Bronchial epithelial cell (primary cell): ENCODE measurements at regions not wholly inside any gene's neighbourhood (a gene's known extent, or its start where the extent isn't known, plus 50 kb on each side); places are given as distances from the start of the nearest gene placed in this dataset.
A peak's percentile ranks its signal among the peaks of the same experiment; 100 is the strongest.
"Not testable (repeated sequence)": the region's sequence is repeated elsewhere in the genome, so short reads cannot be mapped to it uniquely, and the experiment has no call there.

Experiments
- DNase-seq: peaks from one replicate; pipeline ENCODE4 v3.0.0-alpha.2; 2010; ENCODE audit warnings: low read depth
- FAIRE-seq: peaks from 2 replicates; lab custom pipeline; 2011; peaks lifted over from hg19 to GRCh38; lab: Jason Lieb, UNC
- H3K27me3 ChIP-seq: 2 replicates; pipeline ENCODE4 v1.5.1; 2011; ENCODE audit warnings: low read length; ENCODE audit not compliant: control insufficient read depth, insufficient read depth
- H3K36me3 ChIP-seq: 2 replicates; pipeline ENCODE4 v1.5.1; 2011; ENCODE audit warnings: low read length; ENCODE audit not compliant: control insufficient read depth, insufficient read depth
- H3K4me3 ChIP-seq: 2 replicates; pipeline ENCODE4 v1.5.1; 2011; ENCODE audit warnings: mild to moderate bottlenecking, low read depth, low read length, control low read depth
- TF ChIP-seq, protein P1 (sequence below): IDR thresholded peaks from 2 replicates; pipeline ENCODE4 v1.5.1; 2011; ENCODE audit warnings: mild to moderate bottlenecking, moderate library complexity, low read length, control low read depth, inconsistent platforms; ENCODE audit not compliant: insufficient read depth, severe bottlenecking

GRCh38 chr6:118718297-118718696 lies 66.9 kb upstream of the CEP85L start:
- FAIRE-seq, result no peak

GRCh38 chr6:118717106-118717505 lies 65.7 kb upstream of the CEP85L start:
- Histone ChIP-seq H3K4me3 (no peak overlapping the region), H3K36me3 (no peaks in the 10 kb centered on the region), H3K27me3 (no peaks in the 10 kb centered on the region)
- TF ChIP-seq, protein P1, sequence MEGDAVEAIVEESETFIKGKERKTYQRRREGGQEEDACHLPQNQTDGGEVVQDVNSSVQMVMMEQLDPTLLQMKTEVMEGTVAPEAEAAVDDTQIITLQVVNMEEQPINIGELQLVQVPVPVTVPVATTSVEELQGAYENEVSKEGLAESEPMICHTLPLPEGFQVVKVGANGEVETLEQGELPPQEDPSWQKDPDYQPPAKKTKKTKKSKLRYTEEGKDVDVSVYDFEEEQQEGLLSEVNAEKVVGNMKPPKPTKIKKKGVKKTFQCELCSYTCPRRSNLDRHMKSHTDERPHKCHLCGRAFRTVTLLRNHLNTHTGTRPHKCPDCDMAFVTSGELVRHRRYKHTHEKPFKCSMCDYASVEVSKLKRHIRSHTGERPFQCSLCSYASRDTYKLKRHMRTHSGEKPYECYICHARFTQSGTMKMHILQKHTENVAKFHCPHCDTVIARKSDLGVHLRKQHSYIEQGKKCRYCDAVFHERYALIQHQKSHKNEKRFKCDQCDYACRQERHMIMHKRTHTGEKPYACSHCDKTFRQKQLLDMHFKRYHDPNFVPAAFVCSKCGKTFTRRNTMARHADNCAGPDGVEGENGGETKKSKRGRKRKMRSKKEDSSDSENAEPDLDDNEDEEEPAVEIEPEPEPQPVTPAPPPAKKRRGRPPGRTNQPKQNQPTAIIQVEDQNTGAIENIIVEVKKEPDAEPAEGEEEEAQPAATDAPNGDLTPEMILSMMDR, result no peak
- DNase-seq, result no peak
- FAIRE-seq, result no peak

More at GRCh38 chr6:118718297-118718696, 66.9 kb upstream of the CEP85L start:
- no peak overlapping the region for H3K4me3 ChIP-seq
- H3K27me3 ChIP-seq, result no peaks in the 10 kb centered on the region
- DNase-seq, result no peak
- TF ChIP-seq, protein P1, result no peak
- H3K36me3 ChIP-seq, result no peaks in the 10 kb centered on the region

GRCh38 chr6:118715907-118716306 lies 64.5 kb upstream of the CEP85L start:
- H3K27me3 ChIP-seq, H3K36me3 ChIP-seq, DNase-seq, FAIRE-seq, H3K4me3 ChIP-seq: not testable (repeated sequence)

DNA sequence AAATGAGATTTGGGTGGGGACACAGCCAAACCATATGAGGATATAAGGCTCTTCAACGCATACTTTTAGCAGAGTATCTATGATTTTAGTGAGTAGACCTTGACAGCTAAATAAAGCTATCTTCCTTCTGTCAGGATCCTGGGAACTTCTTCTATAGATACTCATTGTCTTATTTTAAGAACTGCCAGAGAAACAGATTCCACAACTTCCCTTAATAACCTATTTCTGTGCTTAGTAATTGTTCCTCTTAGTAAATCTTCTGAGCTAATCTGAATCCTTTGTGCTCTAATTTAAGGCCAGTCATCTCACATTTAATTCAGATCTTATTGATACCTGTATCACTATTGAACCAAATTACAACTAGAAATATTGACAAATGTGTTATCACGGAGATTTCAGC lies 64.0 kb upstream of the CEP85L start:
- no peak for FAIRE-seq
- DNase-seq, result no peak
- H3K27me3 ChIP-seq, result no peaks in the 10 kb centered on the region
- TF ChIP-seq, protein P1, result no peak
- no peaks in the 10 kb centered on the region for H3K36me3 ChIP-seq
- H3K4me3 ChIP-seq, result no peak overlapping the region

DNA sequence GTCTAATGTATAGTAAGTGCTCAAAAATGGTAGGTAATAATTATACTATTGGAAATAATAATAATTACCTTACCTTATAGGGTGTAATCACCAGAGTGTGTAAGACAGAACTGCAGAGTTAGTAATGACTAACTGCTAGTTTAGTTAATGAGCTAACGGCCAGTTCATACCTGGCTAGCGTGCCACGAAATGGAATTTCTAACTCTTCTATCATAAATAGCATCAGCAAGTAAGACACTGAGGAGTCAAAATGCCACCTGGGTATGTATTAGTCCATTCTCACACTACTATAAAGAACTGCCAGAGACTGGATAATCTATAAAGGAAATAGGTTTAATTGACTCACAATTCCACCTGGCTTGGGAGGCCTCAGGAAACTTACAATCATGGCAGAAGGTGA lies 63.4 kb upstream of the CEP85L start:
- DNase-seq (no peak), FAIRE-seq (no peak)
- Histone ChIP-seq H3K36me3 (no peaks in the 10 kb centered on the region), H3K4me3 (no peak overlapping the region), H3K27me3 (no peaks in the 10 kb centered on the region)
- TF ChIP-seq, protein P1, result no peak

- H3K36me3 ChIP-seq, result no peaks in the 10 kb centered on the region
- TF ChIP-seq, protein P1, result no peak
- no peak overlapping the region for H3K4me3 ChIP-seq
- DNase-seq (peak; percentile 72), FAIRE-seq (no peak)
- no peaks in the 10 kb centered on the region for H3K27me3 ChIP-seq
These were observed 61.6 kb upstream of the CEP85L start for GRCh38 chr6:118712969-118713368.
